Activated T-cell treated with anti-CD3 and anti-CD28 coated beads for 48 hours (primary cell): ENCODE measurements at regions not wholly inside any gene's neighbourhood (a gene's known extent, or its start where the extent isn't known, plus 50 kb on each side); places are given as distances from the start of the nearest gene placed in this dataset.
"Not testable (repeated sequence)": the region's sequence is repeated elsewhere in the genome, so short reads cannot be mapped to it uniquely, and the experiment has no call there.

Source experiments
- DNase-seq: peaks from one replicate; pipeline ENCODE4 v3.0.0-alpha.2; 2020; ENCODE audit warnings: low read depth

GRCh38 chr7:142603870-142604448 is 145.3 kb upstream of the PRSS1 start:
- DNase-seq: peak; percentile 21

GRCh38 chr7:142602756-142603155 is 146.5 kb upstream of the PRSS1 start:
- no peak for DNase-seq

- DNase-seq: no peak
These were observed 147.1 kb upstream of the PRSS1 start for GRCh38 chr7:142602183-142602582.

DNA sequence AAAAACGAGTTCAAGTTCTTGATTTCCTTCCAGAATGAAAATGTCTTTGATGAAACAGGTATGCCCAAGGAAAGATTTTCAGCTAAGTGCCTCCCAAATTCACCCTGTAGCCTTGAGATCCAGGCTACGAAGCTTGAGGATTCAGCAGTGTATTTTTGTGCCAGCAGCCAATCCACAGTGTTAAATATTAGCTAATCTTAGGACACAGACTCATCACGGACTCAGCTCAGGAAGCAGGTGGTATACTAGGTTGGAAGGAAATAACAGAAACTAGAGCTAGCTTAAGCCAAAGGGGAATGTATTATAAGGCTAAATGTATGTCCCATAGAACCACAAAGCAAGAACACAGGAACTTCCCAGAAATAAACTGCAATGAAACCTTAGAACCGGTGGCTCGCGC is 151.0 kb upstream of the PRSS1 start:
- no peak for DNase-seq

DNA sequence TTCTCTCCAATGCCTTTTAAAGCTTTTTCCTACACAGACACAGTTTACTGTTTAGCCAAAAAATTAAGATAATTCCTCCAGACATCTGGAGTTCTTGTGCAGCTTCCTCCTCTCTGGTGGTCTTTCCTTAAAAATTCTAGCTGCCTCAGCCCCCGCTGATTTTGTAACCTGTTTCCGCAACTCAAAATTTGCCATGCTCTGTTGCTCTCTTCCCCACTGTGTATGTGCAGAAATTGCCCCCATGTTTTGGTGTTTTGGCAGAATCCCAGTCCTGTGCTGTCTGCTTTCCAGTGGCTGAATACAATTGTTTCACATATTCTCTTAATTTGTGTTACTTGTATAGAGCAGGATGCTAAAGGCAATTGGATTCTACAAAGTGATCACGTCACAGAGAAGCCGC is 151.7 kb upstream of the PRSS1 start:
- no peak for DNase-seq

GRCh38 chr7:142595816-142596516 is 153.3 kb upstream of the PRSS1 start:
- DNase-seq: no peak

DNA sequence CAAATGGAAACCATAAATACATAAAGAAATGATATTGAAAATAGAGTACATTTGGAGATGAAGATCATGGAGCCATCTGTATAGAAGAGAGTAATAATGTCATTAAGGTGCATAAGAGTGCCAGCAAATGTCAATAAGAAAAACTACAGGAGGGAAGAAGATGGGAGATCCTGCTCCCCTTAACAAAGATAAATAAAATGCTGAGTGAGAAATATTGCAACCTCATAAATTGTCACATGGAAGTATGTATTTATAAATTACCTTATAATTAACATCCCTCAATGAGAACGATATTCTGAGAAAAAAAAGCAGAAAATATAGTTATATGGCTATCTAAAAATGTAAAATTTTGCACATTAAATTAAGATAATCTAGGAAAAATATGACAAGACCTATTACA is 155.2 kb upstream of the PRSS1 start:
- no peak for DNase-seq

DNA sequence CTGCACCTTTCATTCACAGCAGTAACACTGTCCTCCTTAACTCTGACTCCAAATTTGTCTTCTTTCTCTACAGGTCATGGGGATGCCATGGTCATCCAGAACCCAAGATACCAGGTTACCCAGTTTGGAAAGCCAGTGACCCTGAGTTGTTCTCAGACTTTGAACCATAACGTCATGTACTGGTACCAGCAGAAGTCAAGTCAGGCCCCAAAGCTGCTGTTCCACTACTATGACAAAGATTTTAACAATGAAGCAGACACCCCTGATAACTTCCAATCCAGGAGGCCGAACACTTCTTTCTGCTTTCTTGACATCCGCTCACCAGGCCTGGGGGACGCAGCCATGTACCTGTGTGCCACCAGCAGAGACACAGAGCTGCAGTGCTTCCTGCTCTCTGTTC is 156.2 kb upstream of the PRSS1 start:
- no peak for DNase-seq

GRCh38 chr7:142592664-142593063 is 156.6 kb upstream of the PRSS1 start:
- no peak for DNase-seq

DNA sequence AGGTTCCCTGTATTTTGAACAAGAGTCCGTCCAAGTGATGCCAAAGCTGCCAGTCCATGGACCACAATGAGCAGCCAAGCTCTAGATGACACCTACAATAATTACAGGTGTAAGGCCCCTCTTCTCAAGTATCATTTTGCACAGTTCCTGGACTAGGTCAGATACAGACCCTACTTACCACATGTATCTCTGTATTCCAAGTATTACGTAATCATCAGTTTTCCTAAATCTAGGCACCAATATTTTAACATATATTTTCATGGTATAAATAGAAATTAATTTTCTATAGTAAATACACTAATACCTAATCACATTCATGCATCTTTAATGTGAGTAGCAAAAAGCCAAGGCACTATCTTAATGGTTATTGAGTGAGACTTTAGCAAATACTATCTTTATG is 157.0 kb upstream of the PRSS1 start:
- no peak for DNase-seq

GRCh38 chr7:142590830-142591457 is 158.3 kb upstream of the PRSS1 start:
- DNase-seq: no peak

DNA sequence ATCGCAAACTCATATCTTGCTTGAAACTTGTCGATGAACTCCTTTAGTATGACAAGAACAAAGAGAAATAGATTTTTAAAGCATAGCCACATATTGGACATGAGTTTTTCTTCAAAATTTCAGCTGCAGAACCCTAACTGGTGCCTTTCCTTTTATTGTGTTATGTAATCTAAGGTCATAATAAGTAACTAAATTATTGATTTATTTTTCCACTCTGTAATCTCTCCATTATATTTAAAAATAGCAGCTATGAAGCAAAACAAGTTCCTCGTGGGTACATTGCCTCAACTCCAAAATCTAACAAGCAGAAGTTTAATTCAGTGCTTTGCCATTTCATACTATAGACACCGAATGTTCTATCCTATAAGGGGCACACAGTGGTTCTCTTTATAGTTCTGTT is 159.2 kb upstream of the PRSS1 start:
- DNase-seq: no peak

DNA sequence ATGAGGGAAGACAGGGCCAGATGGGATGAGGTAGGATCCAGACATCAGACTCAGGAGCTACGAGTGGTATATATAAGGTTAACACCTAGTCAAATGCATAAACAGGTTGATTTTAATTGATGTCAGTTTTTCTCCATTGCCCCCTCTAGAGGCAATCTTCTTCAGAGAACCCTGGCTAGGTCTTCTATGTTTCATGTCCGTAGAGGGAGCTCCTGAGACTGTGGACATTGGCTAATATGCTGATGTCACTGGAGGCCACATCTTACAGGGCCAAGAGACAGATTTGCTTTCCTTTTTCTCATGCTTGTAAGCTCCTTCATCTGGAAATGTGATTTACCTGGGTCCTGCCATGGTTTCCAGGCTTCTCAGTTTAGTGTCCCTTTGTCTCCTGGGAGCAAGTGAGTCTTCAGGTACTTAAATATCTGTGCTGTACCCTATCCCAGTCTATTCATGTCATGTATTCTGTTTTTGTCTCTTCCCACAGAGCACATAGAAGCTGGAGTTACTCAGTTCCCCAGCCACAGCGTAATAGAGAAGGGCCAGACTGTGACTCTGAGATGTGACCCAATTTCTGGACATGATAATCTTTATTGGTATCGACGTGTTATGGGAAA is 161.6 kb upstream of the PRSS1 start:
- DNase-seq: no peak

DNA sequence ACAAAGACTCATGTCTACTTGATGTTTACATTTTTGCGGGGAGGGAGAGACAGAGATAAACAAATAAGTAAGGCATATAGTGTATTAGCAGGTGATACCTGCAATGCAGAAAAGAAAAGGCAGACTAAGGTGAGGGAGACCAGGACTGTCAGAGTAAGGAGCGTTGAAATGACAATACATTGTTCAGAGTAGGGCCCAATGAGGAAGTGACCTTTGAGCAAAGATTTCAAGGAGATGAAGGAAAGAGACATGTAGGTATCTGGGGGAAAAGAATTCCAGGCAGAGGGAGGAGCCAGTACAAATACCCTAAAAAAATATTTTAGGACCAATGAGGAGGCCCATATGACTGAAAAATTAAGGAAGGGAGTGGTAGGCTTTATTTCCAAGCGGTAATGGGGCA is 162.7 kb upstream of the PRSS1 start:
- no peak for DNase-seq

- no peak for DNase-seq
These were observed 163.8 kb upstream of the PRSS1 start for GRCh38 chr7:142585425-142585824.

- no peak for DNase-seq
These were observed 164.5 kb upstream of the PRSS1 start for GRCh38 chr7:142584765-142585164.

DNA sequence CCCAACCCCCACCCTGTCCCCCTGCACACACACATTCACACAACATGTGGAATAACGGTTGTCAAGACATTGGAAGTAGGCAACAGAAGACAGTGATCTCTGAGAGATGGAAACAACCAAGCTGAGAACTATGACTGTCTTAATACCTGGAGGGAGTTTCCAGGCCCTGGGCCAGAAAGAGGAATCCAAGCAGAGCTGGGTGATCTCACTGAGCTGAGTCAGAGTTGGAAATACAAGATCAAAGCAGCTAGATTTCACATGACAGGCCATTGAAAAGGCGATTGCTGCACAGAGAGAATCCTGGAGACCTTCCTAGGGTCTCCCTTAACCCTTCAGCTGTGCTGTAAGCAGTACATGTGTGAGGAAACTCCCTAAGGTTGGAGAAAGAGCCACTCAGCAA is 165.8 kb upstream of the PRSS1 start:
- DNase-seq: peak; percentile 31

DNA sequence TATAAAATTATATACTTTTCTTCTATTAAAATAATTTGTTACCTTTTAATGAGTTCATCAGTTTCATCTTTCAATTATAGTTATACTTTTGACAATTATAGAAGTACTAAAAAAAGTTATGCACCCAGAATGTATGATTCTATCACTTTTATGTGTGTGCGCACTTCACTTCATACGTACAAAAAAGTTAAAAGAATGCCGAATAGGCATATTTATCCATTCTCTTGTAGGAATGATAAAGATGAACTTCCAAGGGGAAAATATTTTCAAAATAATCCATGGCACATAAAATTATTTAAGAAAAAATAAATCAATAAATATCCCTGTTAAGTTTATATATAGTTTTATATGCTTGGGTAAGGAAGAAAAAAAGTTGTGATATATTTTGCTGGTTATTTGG is 166.9 kb upstream of the PRSS1 start:
- no peak for DNase-seq

DNA sequence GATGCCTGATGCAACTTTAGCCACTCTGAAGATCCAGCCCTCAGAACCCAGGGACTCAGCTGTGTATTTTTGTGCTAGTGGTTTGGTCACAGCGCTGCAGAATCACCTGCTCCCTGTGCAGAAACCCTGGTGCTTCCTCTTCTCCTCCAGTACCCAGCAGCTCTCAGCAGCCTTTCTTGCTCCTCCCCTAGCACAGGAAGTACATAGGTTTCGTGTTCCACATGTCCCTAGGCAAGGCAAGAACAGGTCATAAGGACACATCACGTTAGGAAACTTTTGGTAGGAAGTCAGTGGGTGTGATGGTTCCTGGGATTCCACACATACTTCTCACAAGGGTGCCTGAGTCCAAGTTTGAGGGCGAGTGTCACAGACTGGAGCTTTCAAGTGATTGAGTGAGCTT is 167.9 kb upstream of the PRSS1 start:
- DNase-seq: no peak

GRCh38 chr7:142579946-142580345 is 169.3 kb upstream of the PRSS1 start:
- no peak for DNase-seq

- not testable (repeated sequence) for DNase-seq
These were observed 173.9 kb upstream of the PRSS1 start for GRCh38 chr7:142575351-142575750.

GRCh38 chr7:142571581-142571980 is 177.7 kb upstream of the PRSS1 start:
- no peak for DNase-seq

DNA sequence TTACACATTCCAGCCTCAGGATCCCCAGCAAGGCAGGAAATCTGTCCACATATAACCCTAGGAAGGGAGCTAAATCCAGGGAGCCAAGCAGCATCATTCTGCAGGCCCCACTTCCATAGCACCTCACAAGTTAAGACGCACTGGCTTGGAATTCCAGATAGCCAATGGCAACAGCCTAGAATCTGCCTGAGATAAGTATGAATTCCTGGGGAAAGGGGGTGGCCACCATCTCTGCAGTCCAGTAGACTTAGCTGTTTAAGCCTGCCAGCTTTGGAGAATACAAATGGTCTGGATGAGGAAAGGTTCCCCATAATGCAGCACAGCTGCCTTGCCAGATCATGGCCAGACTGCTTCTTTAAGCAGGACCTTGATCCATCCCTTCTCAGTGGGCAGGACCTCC is 179.4 kb upstream of the PRSS1 start:
- DNase-seq: no peak
